ENCODE measurements at regions not wholly inside any gene's neighbourhood (a gene's known extent, or its start where the extent isn't known, plus 50 kb on each side); places are given as distances from the start of the nearest gene placed in this dataset.
"Not testable (repeated sequence)": the region's sequence is repeated elsewhere in the genome, so short reads cannot be mapped to it uniquely, and the experiment has no call there.

- H3K36me3 ChIP-seq (ENCODE audit: control insufficient read depth in 3 of 3, insufficient read depth in 3 of 3, low read length in 3 of 3), result no peaks in the 10 kb centered on the region
- no peaks in the 10 kb centered on the region for H3K4me1 ChIP-seq (ENCODE audit: control insufficient read depth in 3 of 3, insufficient read depth in 3 of 3, low read length in 3 of 3)
- H3K9ac ChIP-seq (ENCODE audit: low read depth in 1 of 3, low read length in 3 of 3), result no peak overlapping the region
- H3K27me3 ChIP-seq (ENCODE audit: control insufficient read depth in 3 of 3, insufficient read depth in 3 of 3, low read length in 3 of 3), result no peaks in the 10 kb centered on the region
- no peak overlapping the region for H3K4me3 ChIP-seq (ENCODE audit: low read length in 3 of 3)
- no peaks in the 10 kb centered on the region for H3K9me3 ChIP-seq (ENCODE audit: control insufficient read depth in 3 of 3, low read length in 3 of 3)
- no peak overlapping the region for H3K27ac ChIP-seq (ENCODE audit: low read depth, low read length)
Measured at GRCh38 chr5:164303646-164304215, 798.3 kb downstream of the MAT2B start.

- Histone ChIP-seq H3K4me3 (ENCODE audit: low read length in 3 of 3) (no peak overlapping the region), H3K27me3 (ENCODE audit: control insufficient read depth in 3 of 3, insufficient read depth in 3 of 3, low read length in 3 of 3) (no peaks in the 10 kb centered on the region), H3K4me1 (ENCODE audit: control insufficient read depth in 3 of 3, insufficient read depth in 3 of 3, low read length in 3 of 3) (no peaks in the 10 kb centered on the region), H3K36me3 (ENCODE audit: control insufficient read depth in 3 of 3, insufficient read depth in 3 of 3, low read length in 3 of 3) (no peaks in the 10 kb centered on the region), H3K27ac (ENCODE audit: low read depth, low read length) (no peak overlapping the region), H3K9ac (ENCODE audit: low read depth in 1 of 3, low read length in 3 of 3) (no peak overlapping the region), H3K9me3 (ENCODE audit: control insufficient read depth in 3 of 3, low read length in 3 of 3) (no peaks in the 10 kb centered on the region)
Measured at GRCh38 chr5:164306662-164307061, 801.2 kb downstream of the MAT2B start.

- H3K4me3 ChIP-seq (ENCODE audit: low read length in 3 of 3), result no peak overlapping the region
- no peak overlapping the region for H3K27ac ChIP-seq (ENCODE audit: low read depth, low read length)
- no peaks in the 10 kb centered on the region for H3K9me3 ChIP-seq (ENCODE audit: control insufficient read depth in 3 of 3, low read length in 3 of 3)
- H3K9ac ChIP-seq (ENCODE audit: low read depth in 1 of 3, low read length in 3 of 3), result no peak overlapping the region
- H3K4me1 ChIP-seq (ENCODE audit: control insufficient read depth in 3 of 3, insufficient read depth in 3 of 3, low read length in 3 of 3), result no peaks in the 10 kb centered on the region
- no peaks in the 10 kb centered on the region for H3K27me3 ChIP-seq (ENCODE audit: control insufficient read depth in 3 of 3, insufficient read depth in 3 of 3, low read length in 3 of 3)
- no peaks in the 10 kb centered on the region for H3K36me3 ChIP-seq (ENCODE audit: control insufficient read depth in 3 of 3, insufficient read depth in 3 of 3, low read length in 3 of 3)
Measured at GRCh38 chr5:164312801-164313200, 807.4 kb downstream of the MAT2B start.

GRCh38 chr5:164317676-164318075, 812.3 kb downstream of the MAT2B start:
- no peaks in the 10 kb centered on the region for H3K27me3 ChIP-seq (ENCODE audit: control insufficient read depth in 3 of 3, insufficient read depth in 3 of 3, low read length in 3 of 3)
- no peaks in the 10 kb centered on the region for H3K36me3 ChIP-seq (ENCODE audit: control insufficient read depth in 3 of 3, insufficient read depth in 3 of 3, low read length in 3 of 3)
- H3K9ac ChIP-seq (ENCODE audit: low read depth in 1 of 3, low read length in 3 of 3), result no peak overlapping the region
- H3K4me1 ChIP-seq (ENCODE audit: control insufficient read depth in 3 of 3, insufficient read depth in 3 of 3, low read length in 3 of 3), result no peaks in the 10 kb centered on the region
- no peak overlapping the region for H3K27ac ChIP-seq (ENCODE audit: low read depth, low read length)
- no peaks in the 10 kb centered on the region for H3K9me3 ChIP-seq (ENCODE audit: control insufficient read depth in 3 of 3, low read length in 3 of 3)
- no peak overlapping the region for H3K4me3 ChIP-seq (ENCODE audit: low read length in 3 of 3)

DNA sequence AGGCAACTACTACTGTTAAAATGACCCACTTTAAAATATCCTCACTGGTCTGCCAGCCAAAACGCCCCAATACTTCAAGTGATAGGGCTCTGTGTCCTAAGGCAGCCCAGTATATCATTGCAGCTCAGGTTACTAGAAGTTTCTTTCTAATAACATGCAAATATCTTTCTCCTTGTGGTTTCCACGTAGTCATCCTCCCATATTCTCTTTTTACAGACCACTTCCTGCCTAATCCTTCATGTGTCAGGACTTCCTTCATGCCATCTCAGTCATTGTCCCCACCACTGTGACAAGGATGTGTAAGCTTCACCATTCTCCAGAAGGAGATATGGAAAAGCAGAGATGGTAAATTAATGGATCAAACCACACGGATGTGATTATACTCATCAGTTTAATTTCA, 813.7 kb downstream of the MAT2B start:
- no peak overlapping the region for H3K4me3 ChIP-seq (ENCODE audit: low read length in 3 of 3)

GRCh38 chr5:164324239-164324638, 818.8 kb downstream of the MAT2B start:
- Histone ChIP-seq H3K4me3 (ENCODE audit: low read length in 3 of 3) (no peak overlapping the region), H3K27me3 (ENCODE audit: control insufficient read depth in 3 of 3, insufficient read depth in 3 of 3, low read length in 3 of 3) (no peaks in the 10 kb centered on the region)

More for the DNA sequence above, 813.7 kb downstream of the MAT2B start:
- H3K4me1 ChIP-seq (ENCODE audit: control insufficient read depth in 3 of 3, insufficient read depth in 3 of 3, low read length in 3 of 3), result no peaks in the 10 kb centered on the region
- H3K36me3 ChIP-seq (ENCODE audit: control insufficient read depth in 3 of 3, insufficient read depth in 3 of 3, low read length in 3 of 3), result no peaks in the 10 kb centered on the region
- H3K9ac ChIP-seq (ENCODE audit: low read depth in 1 of 3, low read length in 3 of 3), result no peak overlapping the region
- no peak overlapping the region for H3K27ac ChIP-seq (ENCODE audit: low read depth, low read length)
- no peaks in the 10 kb centered on the region for H3K27me3 ChIP-seq (ENCODE audit: control insufficient read depth in 3 of 3, insufficient read depth in 3 of 3, low read length in 3 of 3)
- no peaks in the 10 kb centered on the region for H3K9me3 ChIP-seq (ENCODE audit: control insufficient read depth in 3 of 3, low read length in 3 of 3)

DNA sequence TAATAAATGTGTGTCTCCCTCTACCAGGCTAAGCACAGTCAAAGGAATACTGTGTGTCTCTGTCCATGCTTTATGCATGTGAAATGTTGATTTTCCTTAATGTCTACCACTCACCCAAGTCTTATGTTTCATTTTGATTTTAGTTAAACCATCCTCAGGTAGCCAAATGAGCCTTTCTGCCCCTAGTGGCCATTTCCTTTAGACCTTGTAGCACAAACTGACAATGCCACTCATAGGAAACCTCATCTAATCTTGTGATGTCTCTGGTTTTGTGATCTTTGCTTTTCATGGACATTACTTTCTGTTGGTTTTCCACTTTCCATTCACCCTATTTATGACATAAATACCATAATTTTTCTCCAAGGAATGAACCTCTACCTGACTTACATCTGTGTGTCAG, 820.8 kb downstream of the MAT2B start:
- H3K27ac ChIP-seq (ENCODE audit: low read depth, low read length), result no peak overlapping the region
- H3K9ac ChIP-seq (ENCODE audit: low read depth in 1 of 3, low read length in 3 of 3), result no peak overlapping the region
- no peak overlapping the region for H3K4me3 ChIP-seq (ENCODE audit: low read length in 3 of 3)
- no peaks in the 10 kb centered on the region for H3K9me3 ChIP-seq (ENCODE audit: control insufficient read depth in 3 of 3, low read length in 3 of 3)
- no peaks in the 10 kb centered on the region for H3K4me1 ChIP-seq (ENCODE audit: control insufficient read depth in 3 of 3, insufficient read depth in 3 of 3, low read length in 3 of 3)
- H3K36me3 ChIP-seq (ENCODE audit: control insufficient read depth in 3 of 3, insufficient read depth in 3 of 3, low read length in 3 of 3), result no peaks in the 10 kb centered on the region
- H3K27me3 ChIP-seq (ENCODE audit: control insufficient read depth in 3 of 3, insufficient read depth in 3 of 3, low read length in 3 of 3), result no peaks in the 10 kb centered on the region

More at GRCh38 chr5:164324239-164324638, 818.8 kb downstream of the MAT2B start:
- Histone ChIP-seq H3K36me3 (ENCODE audit: control insufficient read depth in 3 of 3, insufficient read depth in 3 of 3, low read length in 3 of 3) (no peaks in the 10 kb centered on the region), H3K27ac (ENCODE audit: low read depth, low read length) (no peak overlapping the region), H3K4me1 (ENCODE audit: control insufficient read depth in 3 of 3, insufficient read depth in 3 of 3, low read length in 3 of 3) (no peaks in the 10 kb centered on the region), H3K9me3 (ENCODE audit: control insufficient read depth in 3 of 3, low read length in 3 of 3) (no peaks in the 10 kb centered on the region), H3K9ac (ENCODE audit: low read depth in 1 of 3, low read length in 3 of 3) (no peak overlapping the region)

DNA sequence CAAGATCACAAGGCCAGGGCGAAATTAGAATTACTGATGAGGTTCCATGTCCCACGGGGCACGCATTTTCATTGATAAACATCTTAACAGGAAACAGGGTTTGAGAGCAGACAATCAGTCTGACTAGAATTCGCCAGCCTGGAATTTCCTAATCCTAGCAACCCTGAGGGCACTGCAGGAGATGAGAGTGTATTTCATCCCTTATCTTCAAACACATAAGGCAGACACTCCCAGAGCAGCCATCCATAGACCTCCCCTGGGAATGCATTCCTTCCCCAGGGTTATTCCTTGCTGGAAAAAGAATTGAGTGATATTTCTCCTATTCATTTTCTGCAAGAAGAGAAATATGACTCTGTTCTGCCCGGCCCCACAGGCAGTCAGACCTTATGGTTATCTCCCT, 821.7 kb downstream of the MAT2B start:
- not testable (repeated sequence) for H3K27ac ChIP-seq (ENCODE audit: low read depth, low read length); H3K27me3 ChIP-seq (ENCODE audit: control insufficient read depth in 3 of 3, insufficient read depth in 3 of 3, low read length in 3 of 3); H3K4me3 ChIP-seq (ENCODE audit: low read length in 3 of 3); H3K9me3 ChIP-seq (ENCODE audit: control insufficient read depth in 3 of 3, low read length in 3 of 3); H3K9ac ChIP-seq (ENCODE audit: low read depth in 1 of 3, low read length in 3 of 3); H3K4me1 ChIP-seq (ENCODE audit: control insufficient read depth in 3 of 3, insufficient read depth in 3 of 3, low read length in 3 of 3); H3K36me3 ChIP-seq (ENCODE audit: control insufficient read depth in 3 of 3, insufficient read depth in 3 of 3, low read length in 3 of 3)

GRCh38 chr5:164332349-164333196, 827.2 kb downstream of the MAT2B start:
- Histone ChIP-seq H3K4me3 (ENCODE audit: low read length in 3 of 3) (no peak overlapping the region), H3K9me3 (ENCODE audit: control insufficient read depth in 3 of 3, low read length in 3 of 3) (no peaks in the 10 kb centered on the region), H3K27me3 (ENCODE audit: control insufficient read depth in 3 of 3, insufficient read depth in 3 of 3, low read length in 3 of 3) (no peaks in the 10 kb centered on the region), H3K27ac (ENCODE audit: low read depth, low read length) (no peak overlapping the region), H3K4me1 (ENCODE audit: control insufficient read depth in 3 of 3, insufficient read depth in 3 of 3, low read length in 3 of 3) (no peaks in the 10 kb centered on the region), H3K36me3 (ENCODE audit: control insufficient read depth in 3 of 3, insufficient read depth in 3 of 3, low read length in 3 of 3) (no peaks in the 10 kb centered on the region), H3K9ac (ENCODE audit: low read depth in 1 of 3, low read length in 3 of 3) (no peak overlapping the region)

GRCh38 chr5:164335837-164336236, 830.4 kb downstream of the MAT2B start:
- H3K27me3 ChIP-seq (ENCODE audit: control insufficient read depth in 3 of 3, insufficient read depth in 3 of 3, low read length in 3 of 3), result no peaks in the 10 kb centered on the region
- no peaks in the 10 kb centered on the region for H3K4me1 ChIP-seq (ENCODE audit: control insufficient read depth in 3 of 3, insufficient read depth in 3 of 3, low read length in 3 of 3)
- no peak overlapping the region for H3K9ac ChIP-seq (ENCODE audit: low read depth in 1 of 3, low read length in 3 of 3)
- H3K27ac ChIP-seq (ENCODE audit: low read depth, low read length), result no peak overlapping the region
- H3K36me3 ChIP-seq (ENCODE audit: control insufficient read depth in 3 of 3, insufficient read depth in 3 of 3, low read length in 3 of 3), result no peaks in the 10 kb centered on the region
- no peaks in the 10 kb centered on the region for H3K9me3 ChIP-seq (ENCODE audit: control insufficient read depth in 3 of 3, low read length in 3 of 3)
- no peak overlapping the region for H3K4me3 ChIP-seq (ENCODE audit: low read length in 3 of 3)

All from skeletal muscle tissue (tissue), 3 donors.